ENCODE measurements at regions not wholly inside any gene's neighbourhood (a gene's known extent, or its start where the extent isn't known, plus 50 kb on each side); places are given as distances from the start of the nearest gene placed in this dataset.

GRCh38 chr18:65468881-65469280 is 281.9 kb upstream of the CDH7 start:
- Histone ChIP-seq H3K36me3 (ENCODE audit: low read length) (no peaks in the 10 kb centered on the region), H2AFZ (ENCODE audit: low read depth, low read length, severe bottlenecking) (no peak overlapping the region)
- TF ChIP-seq, protein P1, sequence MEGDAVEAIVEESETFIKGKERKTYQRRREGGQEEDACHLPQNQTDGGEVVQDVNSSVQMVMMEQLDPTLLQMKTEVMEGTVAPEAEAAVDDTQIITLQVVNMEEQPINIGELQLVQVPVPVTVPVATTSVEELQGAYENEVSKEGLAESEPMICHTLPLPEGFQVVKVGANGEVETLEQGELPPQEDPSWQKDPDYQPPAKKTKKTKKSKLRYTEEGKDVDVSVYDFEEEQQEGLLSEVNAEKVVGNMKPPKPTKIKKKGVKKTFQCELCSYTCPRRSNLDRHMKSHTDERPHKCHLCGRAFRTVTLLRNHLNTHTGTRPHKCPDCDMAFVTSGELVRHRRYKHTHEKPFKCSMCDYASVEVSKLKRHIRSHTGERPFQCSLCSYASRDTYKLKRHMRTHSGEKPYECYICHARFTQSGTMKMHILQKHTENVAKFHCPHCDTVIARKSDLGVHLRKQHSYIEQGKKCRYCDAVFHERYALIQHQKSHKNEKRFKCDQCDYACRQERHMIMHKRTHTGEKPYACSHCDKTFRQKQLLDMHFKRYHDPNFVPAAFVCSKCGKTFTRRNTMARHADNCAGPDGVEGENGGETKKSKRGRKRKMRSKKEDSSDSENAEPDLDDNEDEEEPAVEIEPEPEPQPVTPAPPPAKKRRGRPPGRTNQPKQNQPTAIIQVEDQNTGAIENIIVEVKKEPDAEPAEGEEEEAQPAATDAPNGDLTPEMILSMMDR (IDR thresholded peaks at IDR 0.05; ENCODE audit: insufficient read depth, low read length, poor library complexity, severe bottlenecking), result no peak
- TF ChIP-seq EZH2phosphoT487 (conservative IDR thresholded peaks at IDR 0.05; ENCODE audit: low read length), result no peak

DNA sequence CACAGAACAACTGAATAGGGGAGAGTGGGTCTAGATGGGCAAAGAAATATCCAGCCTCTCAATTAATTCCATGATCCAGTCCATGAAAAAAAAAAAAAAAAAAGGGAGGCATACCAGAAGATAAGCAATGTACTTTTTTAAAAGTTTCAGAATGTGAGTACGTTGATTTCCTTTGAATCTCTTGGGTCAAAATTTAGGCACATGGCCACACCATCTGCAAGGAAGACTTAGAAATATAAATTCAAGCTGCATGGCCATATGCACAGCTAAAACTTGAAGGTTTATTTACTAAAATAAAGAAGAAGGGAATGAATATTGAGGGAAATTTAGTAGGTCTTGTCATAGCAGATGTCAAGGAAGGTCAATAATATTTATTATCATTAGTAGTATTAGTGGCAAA is 286.5 kb upstream of the CDH7 start:
- H3K27me3 ChIP-seq (ENCODE audit: low read length), result no peaks in the 10 kb centered on the region
- no peak for TF ChIP-seq EZH2phosphoT487 (conservative IDR thresholded peaks at IDR 0.05; ENCODE audit: low read length)
- TF ChIP-seq, protein P1 (IDR thresholded peaks at IDR 0.05; ENCODE audit: insufficient read depth, low read length, poor library complexity, severe bottlenecking), result no peak
- H3K4me2 ChIP-seq (ENCODE audit: low read depth, low read length, poor library complexity, severe bottlenecking), result no peak overlapping the region
- H3K9me3 ChIP-seq (ENCODE audit: insufficient read depth, low read length), result no peaks in the 10 kb centered on the region
- no peaks in the 10 kb centered on the region for H3K36me3 ChIP-seq (ENCODE audit: low read length)
- no peaks in the 10 kb centered on the region for H3K9me2 ChIP-seq (replicated peaks; ENCODE audit: insufficient read depth, low read length)
- H3K79me2 ChIP-seq (ENCODE audit: insufficient read depth, low read length), result no peaks in the 10 kb centered on the region
- no peak overlapping the region for H3K27ac ChIP-seq (ENCODE audit: low read depth, low read length)
- no peaks in the 10 kb centered on the region for H3F3A ChIP-seq (ENCODE audit: insufficient read depth)
- no peak overlapping the region for H3K9ac ChIP-seq (ENCODE audit: low read length)
- H4K20me1 ChIP-seq (ENCODE audit: low read depth, low read length), result no peaks in the 10 kb centered on the region
- H2AFZ ChIP-seq (ENCODE audit: low read depth, low read length, severe bottlenecking), result no peak overlapping the region
- no peak overlapping the region for H3K4me3 ChIP-seq (ENCODE audit: insufficient read depth, low read length, poor library complexity, severe bottlenecking)

More at GRCh38 chr18:65468881-65469280, 281.9 kb upstream of the CDH7 start:
- no peaks in the 10 kb centered on the region for H3K27me3 ChIP-seq (ENCODE audit: low read length)
- no peaks in the 10 kb centered on the region for H3K9me2 ChIP-seq (replicated peaks; ENCODE audit: insufficient read depth, low read length)
- no peak overlapping the region for H3K4me3 ChIP-seq (ENCODE audit: insufficient read depth, low read length, poor library complexity, severe bottlenecking)
- H3K27ac ChIP-seq (ENCODE audit: low read depth, low read length), result no peak overlapping the region
- H3K4me2 ChIP-seq (ENCODE audit: low read depth, low read length, poor library complexity, severe bottlenecking), result no peak overlapping the region
- H3F3A ChIP-seq (ENCODE audit: insufficient read depth), result no peaks in the 10 kb centered on the region
- no peak overlapping the region for H3K9ac ChIP-seq (ENCODE audit: low read length)
- H3K9me3 ChIP-seq (ENCODE audit: insufficient read depth, low read length), result no peaks in the 10 kb centered on the region
- H3K79me2 ChIP-seq (ENCODE audit: insufficient read depth, low read length), result no peaks in the 10 kb centered on the region
- H4K20me1 ChIP-seq (ENCODE audit: low read depth, low read length), result no peaks in the 10 kb centered on the region

GRCh38 chr18:65459741-65460140 is 291.1 kb upstream of the CDH7 start:
- TF ChIP-seq, protein P1 (IDR thresholded peaks at IDR 0.05; ENCODE audit: insufficient read depth, low read length, poor library complexity, severe bottlenecking), result no peak
- TF ChIP-seq EZH2phosphoT487 (conservative IDR thresholded peaks at IDR 0.05; ENCODE audit: low read length), result no peak
- H3F3A ChIP-seq (ENCODE audit: insufficient read depth), result no peaks in the 10 kb centered on the region
- no peak overlapping the region for H3K4me2 ChIP-seq (ENCODE audit: low read depth, low read length, poor library complexity, severe bottlenecking)
- no peaks in the 10 kb centered on the region for H3K9me2 ChIP-seq (replicated peaks; ENCODE audit: insufficient read depth, low read length)
- no peaks in the 10 kb centered on the region for H4K20me1 ChIP-seq (ENCODE audit: low read depth, low read length)
- H3K27me3 ChIP-seq (ENCODE audit: low read length), result no peaks in the 10 kb centered on the region
- no peak overlapping the region for H3K27ac ChIP-seq (ENCODE audit: low read depth, low read length)
- H3K4me3 ChIP-seq (ENCODE audit: insufficient read depth, low read length, poor library complexity, severe bottlenecking), result no peak overlapping the region
- no peaks in the 10 kb centered on the region for H3K9me3 ChIP-seq (ENCODE audit: insufficient read depth, low read length)
- H3K36me3 ChIP-seq (ENCODE audit: low read length), result no peaks in the 10 kb centered on the region
- H2AFZ ChIP-seq (ENCODE audit: low read depth, low read length, severe bottlenecking), result no peak overlapping the region
- H3K9ac ChIP-seq (ENCODE audit: low read length), result no peak overlapping the region
- H3K79me2 ChIP-seq (ENCODE audit: insufficient read depth, low read length), result no peaks in the 10 kb centered on the region

Data from SU-DHL-6 (cell line).